H9 (cell line): ENCODE measurements at regions not wholly inside any gene's neighbourhood (a gene's known extent, or its start where the extent isn't known, plus 50 kb on each side); places are given as distances from the start of the nearest gene placed in this dataset.

Source experiments
- DNase-seq: peaks from one replicate; pipeline ENCODE4 v3.0.0-alpha.2; 2017
- H2AFZ ChIP-seq: one replicate; pipeline ENCODE4 v1.6.1; 2013; ENCODE audit warnings: mild to moderate bottlenecking, low read length, control low read depth, moderate library complexity
- H2AK5ac ChIP-seq: 2 replicates; pipeline ENCODE4 v1.6.1; 2013; ENCODE audit warnings: low read length, control low read depth, mixed read lengths; ENCODE audit not compliant: insufficient read length
- H2BK120ac ChIP-seq: one replicate; pipeline ENCODE4 v1.6.1; 2013; ENCODE audit warnings: low read depth, mild to moderate bottlenecking, low read length, control low read depth, inconsistent platforms; ENCODE audit not compliant: poor library complexity, severe bottlenecking
- H2BK12ac ChIP-seq: 2 replicates; pipeline ENCODE4 v1.6.1; 2013; ENCODE audit warnings: low read length, control low read depth, mixed read lengths, low read depth; ENCODE audit not compliant: insufficient read length
- H2BK15ac ChIP-seq: 2 replicates; pipeline ENCODE4 v1.6.1; 2013; ENCODE audit warnings: low read depth, low read length, control low read depth
- H2BK20ac ChIP-seq: one replicate; pipeline ENCODE4 v1.6.1; 2013; ENCODE audit warnings: low read depth, mild to moderate bottlenecking, low read length, control low read depth, inconsistent platforms; ENCODE audit not compliant: poor library complexity, severe bottlenecking
- H2BK5ac ChIP-seq: 2 replicates; pipeline ENCODE4 v1.6.1; 2013; ENCODE audit warnings: low read length, control low read depth, mixed read lengths; ENCODE audit not compliant: insufficient read length
- H3K14ac ChIP-seq: 2 replicates; pipeline ENCODE4 v1.6.1; 2013; ENCODE audit warnings: low read length, control low read depth; ENCODE audit not compliant: insufficient read depth
- H3K18ac ChIP-seq: 2 replicates; pipeline ENCODE4 v1.6.1; 2013; ENCODE audit warnings: low read depth, mild to moderate bottlenecking, mixed read lengths, low read length, control low read depth; ENCODE audit not compliant: insufficient read length
- H3K23ac ChIP-seq: 2 replicates; pipeline ENCODE4 v1.6.1; 2013; ENCODE audit warnings: low read length, control low read depth, mixed read lengths, low read depth; ENCODE audit not compliant: insufficient read length
- H3K23me2 ChIP-seq: 2 replicates; pipeline ENCODE4 v1.6.1; 2013; ENCODE audit warnings: low read depth, mild to moderate bottlenecking, mixed read lengths, low read length, control low read depth; ENCODE audit not compliant: insufficient read length, poor library complexity, severe bottlenecking
- H3K27ac ChIP-seq: 2 replicates; pipeline ENCODE4 v1.5.1; 2013; ENCODE audit warnings: low read length, control low read depth, mixed read lengths, low read depth; ENCODE audit not compliant: insufficient read length
- H3K27me3 ChIP-seq: 2 replicates; pipeline ENCODE4 v1.6.1; 2013; ENCODE audit warnings: low read length, control low read depth, inconsistent platforms; ENCODE audit not compliant: insufficient read depth
- H3K4ac ChIP-seq: 2 replicates; pipeline ENCODE4 v1.6.1; 2013; ENCODE audit warnings: low read depth, mild to moderate bottlenecking, control low read depth, inconsistent platforms, low read length, moderate library complexity
- H3K4me1 ChIP-seq: 2 replicates; pipeline ENCODE4 v1.6.1; 2013; ENCODE audit warnings: low read length, control low read depth, inconsistent platforms; ENCODE audit not compliant: insufficient read depth
- H3K4me2 ChIP-seq: 2 replicates; pipeline ENCODE4 v1.6.1; 2013; ENCODE audit warnings: low read length, control low read depth, mixed read lengths; ENCODE audit not compliant: insufficient read length, insufficient read depth
- H3K56ac ChIP-seq: 2 replicates; pipeline ENCODE4 v1.6.1; 2013; ENCODE audit warnings: low read depth, mild to moderate bottlenecking, mixed read lengths, low read length, control low read depth; ENCODE audit not compliant: insufficient read length
- H3K79me1 ChIP-seq: 2 replicates; pipeline ENCODE4 v1.6.1; 2013; ENCODE audit warnings: low read depth, mild to moderate bottlenecking, moderate library complexity, low read length, control low read depth, inconsistent platforms; ENCODE audit not compliant: insufficient read depth, poor library complexity, severe bottlenecking
- H3K79me2 ChIP-seq: 2 replicates; pipeline ENCODE4 v1.6.1; 2013; ENCODE audit warnings: low read length, control low read depth, inconsistent platforms; ENCODE audit not compliant: insufficient read depth
- H3K9ac ChIP-seq: 2 replicates; pipeline ENCODE4 v1.6.1; 2013; ENCODE audit warnings: low read length, control low read depth, mixed read lengths; ENCODE audit not compliant: insufficient read length; ENCODE audit errors: extremely low read depth
- H3K9me3 ChIP-seq: one replicate; pipeline ENCODE4 v1.6.1; 2013; ENCODE audit warnings: low read depth, low read length, inconsistent platforms; ENCODE audit not compliant: control insufficient read depth
- H3T11ph ChIP-seq: one replicate; pipeline ENCODE4 v1.6.1; 2013; ENCODE audit warnings: mild to moderate bottlenecking, low read length, control low read depth, inconsistent platforms
- H4K20me1 ChIP-seq: one replicate; pipeline ENCODE4 v1.6.1; 2013; ENCODE audit not compliant: control insufficient read depth, insufficient read length, insufficient read depth
- H4K5ac ChIP-seq: 2 replicates; pipeline ENCODE4 v1.6.1; 2013; ENCODE audit warnings: low read depth, mild to moderate bottlenecking, mixed read lengths, low read length, control low read depth; ENCODE audit not compliant: insufficient read length
- H4K8ac ChIP-seq: replicated peaks from 2 replicates; pipeline ENCODE4 v1.6.1; 2013; ENCODE audit warnings: low read length, control low read depth, mixed read lengths, low read depth; ENCODE audit not compliant: insufficient read length
- H4K91ac ChIP-seq: 2 replicates; pipeline ENCODE4 v1.6.1; 2013; ENCODE audit warnings: low read depth, mild to moderate bottlenecking, moderate library complexity, mixed read lengths, low read length, control low read depth; ENCODE audit not compliant: insufficient read length
- H3K27ac Mint-ChIP-seq, 3 experiments: 2 replicates in 2 of 3; 3 replicates in 1 of 3; pipeline ENCODE4 v1.8.0; 2020 to 2021; ENCODE audit warnings: mixed read lengths in 3 of 3, mild to moderate bottlenecking in 1 of 3, moderate library complexity in 1 of 3
- H3K27me3 Mint-ChIP-seq: 2 replicates; pipeline ENCODE4 v1.8.0; 2021; ENCODE audit warnings: low read depth, mild to moderate bottlenecking, moderate library complexity, mixed read lengths
- H3K36me3 Mint-ChIP-seq, 3 experiments: 2 replicates in 2 of 3; 3 replicates in 1 of 3; pipeline ENCODE4 v1.8.0; 2020 to 2021; ENCODE audit warnings: low read depth in 3 of 3, mixed read lengths in 3 of 3; ENCODE audit not compliant: insufficient read depth in 1 of 3
- H3K4me1 Mint-ChIP-seq, 2 experiments: 2 replicates each; pipeline ENCODE4 v1.8.0; 2020; ENCODE audit warnings: mixed read lengths in 2 of 2
- H3K4me3 Mint-ChIP-seq, 2 experiments: 2 replicates in 1 of 2; 3 replicates in 1 of 2; pipeline ENCODE4 v1.8.0; 2020 to 2021; ENCODE audit warnings: mild to moderate bottlenecking in 2 of 2, mixed read lengths in 2 of 2, moderate library complexity in 1 of 2
- H3K9me3 Mint-ChIP-seq, 2 experiments: 2 replicates in 1 of 2; 3 replicates in 1 of 2; pipeline ENCODE4 v1.8.0; 2020; ENCODE audit warnings: mild to moderate bottlenecking in 2 of 2, mixed read lengths in 2 of 2, moderate library complexity in 1 of 2
- CTCF ChIP-seq: fragments of 200-600 bp; sonication (generic); conservative IDR thresholded peaks from 3 replicates; pipeline ENCODE4 v1.8.0; 2021; ENCODE audit warnings: antibody characterized with exemption, mild to moderate bottlenecking
- WGBS: extraction: QIAGEN DNeasy Blood & Tissue Kit; methylation state at CpG from one replicate; pipeline ENCODE4 v1.1.7; 2013; ENCODE audit warnings: missing lambda C conversion rate, low lambda C conversion rate, mixed read lengths; ENCODE audit not compliant: insufficient read length; ENCODE audit errors: extremely low coverage; 5-methylcytosine and 5-hydroxymethylcytosine counted together

GRCh38 chr3:63043631-63044030 is 168.4 kb upstream of the CADPS start:
- H3K4me1 Mint-ChIP-seq: peaks cover 11 to 15% of the 10 kb centered on the region in 2 experiments
- Histone ChIP-seq H2BK120ac (no peak overlapping the region), H3K4me2 (no peak overlapping the region), H3K18ac (no peak overlapping the region), H3K14ac (no peak overlapping the region), H3K4ac (no peak overlapping the region), H4K8ac (no peak overlapping the region), H4K5ac (no peak overlapping the region), H3K23me2 (no peaks in the 10 kb centered on the region), H3K27me3 (no peaks in the 10 kb centered on the region), H3K27ac (no peak overlapping the region), H2AFZ (no peak overlapping the region), H3K4me1 (0 out of 2 replicates have a peak, but pooled peaks cover 1% of the 10 kb centered on the region), H2AK5ac (no peak overlapping the region), H2BK12ac (no peak overlapping the region), H3K79me2 (no peaks in the 10 kb centered on the region), H4K20me1 (no peaks in the 10 kb centered on the region), H2BK15ac (no peak overlapping the region), H3K9me3 (no peaks in the 10 kb centered on the region), H4K91ac (no peak overlapping the region), H3K79me1 (no peaks in the 10 kb centered on the region), H3T11ph (no peak overlapping the region), H3K23ac (no peak overlapping the region), H2BK20ac (no peak overlapping the region), H3K9ac (no peak overlapping the region), H2BK5ac (no peak overlapping the region), H3K56ac (no peak overlapping the region)
- no peak overlapping the region for H3K4me3 Mint-ChIP-seq
- peaks cover 5 to 11% (median 11%) of the 10 kb centered on the region in 3 experiments; a peak in 5 of 7 replicates for H3K36me3 Mint-ChIP-seq
- H3K27ac Mint-ChIP-seq: no peak overlapping the region
- no peaks in the 10 kb centered on the region for H3K27me3 Mint-ChIP-seq
- no peak for DNase-seq
- H3K9me3 Mint-ChIP-seq: peaks cover 2 to 3% of the 10 kb centered on the region in 2 experiments; a peak in 1 of 5 replicates
- no CpG with 5 or more reads among the region's 1 CpG for WGBS
- TF ChIP-seq CTCF: no peak
